Stimulated activated CD4-positive, alpha-beta T cell treated with anti-CD3 and anti-CD28 coated beads, Interleukin-1b, Interleukin-23, amount 100 ng/mL, for 48 hours (primary cell): ENCODE measurements at regions not wholly inside any gene's neighbourhood (a gene's known extent, or its start where the extent isn't known, plus 50 kb on each side); places are given as distances from the start of the nearest gene placed in this dataset.

Experiments used
- DNase-seq: peaks from one replicate; pipeline ENCODE4 v3.0.0-alpha.2; 2020

- no peak for DNase-seq
Measured at GRCh38 chr6:6897140-6897539, 210.6 kb upstream of the RREB1 start.

DNA sequence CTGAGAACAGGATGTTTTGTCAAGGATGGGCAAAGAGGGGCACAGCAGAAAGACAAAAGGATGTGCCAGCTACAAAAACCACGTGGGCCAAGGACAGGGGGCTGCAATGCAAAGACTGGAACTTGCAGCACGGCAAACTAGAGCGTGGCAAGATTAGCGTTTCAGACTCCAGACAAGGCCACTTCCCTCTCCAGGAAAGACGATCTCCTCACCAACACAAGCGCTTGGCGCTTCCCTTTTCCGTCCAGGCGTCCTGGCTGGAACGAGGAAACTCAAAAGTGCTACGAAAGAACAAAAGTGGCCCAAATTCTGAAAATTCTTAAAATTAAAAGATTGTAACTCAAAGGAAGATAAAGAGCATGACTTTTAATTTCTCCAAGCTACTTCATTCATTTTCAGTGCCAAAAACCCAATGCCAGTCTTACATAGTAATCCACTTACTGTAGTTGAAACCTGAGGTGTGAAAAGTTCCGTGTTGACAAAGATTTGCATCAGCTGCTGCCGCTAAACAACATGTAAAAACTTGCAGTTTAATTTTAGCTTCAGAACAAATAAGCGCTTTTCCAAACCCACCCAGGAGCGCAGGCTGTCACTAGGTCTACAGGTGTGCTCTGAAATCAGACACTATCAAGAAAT, 207.1 kb upstream of the RREB1 start:
- no peak for DNase-seq

DNA sequence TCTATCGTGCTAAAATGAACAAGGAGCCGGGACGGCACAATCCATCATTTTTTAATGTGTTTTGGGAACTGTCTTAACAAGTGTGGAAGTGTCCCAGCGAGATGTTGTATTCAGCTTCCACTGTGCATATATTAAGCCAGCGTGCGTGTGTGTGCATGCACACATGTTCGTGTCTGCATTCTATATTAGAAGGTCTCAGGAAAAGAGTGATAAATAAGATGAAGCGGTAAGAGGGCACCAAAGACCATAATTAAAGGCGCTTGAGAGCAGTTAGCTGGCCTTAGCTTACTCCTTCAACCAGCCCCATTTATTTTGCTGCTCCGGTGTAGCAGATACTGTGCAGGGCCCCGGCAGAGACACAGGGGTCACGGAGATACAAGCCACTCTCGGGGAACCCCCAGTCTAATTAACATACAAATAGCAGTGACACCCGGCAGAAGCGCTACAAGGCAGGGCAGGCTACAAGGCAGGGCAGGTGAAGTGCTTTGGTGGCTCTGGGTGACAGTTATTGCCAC, 206.5 kb upstream of the RREB1 start:
- DNase-seq = no peak

DNA sequence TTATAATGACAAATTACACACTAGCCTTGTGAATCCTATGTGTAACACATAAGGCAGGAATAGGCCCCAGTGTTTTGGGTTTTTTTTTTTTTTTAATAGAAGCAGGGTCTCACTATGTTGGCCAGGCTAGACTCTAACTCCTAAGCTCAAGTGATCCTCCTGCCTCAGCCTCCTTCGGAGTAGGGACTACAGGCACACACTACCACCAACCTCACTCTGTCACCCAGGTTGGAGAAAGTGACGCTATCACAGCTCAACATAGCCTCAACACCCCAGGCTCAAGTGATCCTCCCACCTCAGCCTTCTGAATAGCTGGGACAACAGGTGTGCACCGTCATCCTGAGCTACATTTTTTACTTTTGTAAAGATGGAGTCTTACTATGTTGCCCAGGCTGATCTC, 205.8 kb upstream of the RREB1 start:
- no peak for DNase-seq

- no peak for DNase-seq
Measured at GRCh38 chr6:6905961-6906518, 201.7 kb upstream of the RREB1 start.

DNA sequence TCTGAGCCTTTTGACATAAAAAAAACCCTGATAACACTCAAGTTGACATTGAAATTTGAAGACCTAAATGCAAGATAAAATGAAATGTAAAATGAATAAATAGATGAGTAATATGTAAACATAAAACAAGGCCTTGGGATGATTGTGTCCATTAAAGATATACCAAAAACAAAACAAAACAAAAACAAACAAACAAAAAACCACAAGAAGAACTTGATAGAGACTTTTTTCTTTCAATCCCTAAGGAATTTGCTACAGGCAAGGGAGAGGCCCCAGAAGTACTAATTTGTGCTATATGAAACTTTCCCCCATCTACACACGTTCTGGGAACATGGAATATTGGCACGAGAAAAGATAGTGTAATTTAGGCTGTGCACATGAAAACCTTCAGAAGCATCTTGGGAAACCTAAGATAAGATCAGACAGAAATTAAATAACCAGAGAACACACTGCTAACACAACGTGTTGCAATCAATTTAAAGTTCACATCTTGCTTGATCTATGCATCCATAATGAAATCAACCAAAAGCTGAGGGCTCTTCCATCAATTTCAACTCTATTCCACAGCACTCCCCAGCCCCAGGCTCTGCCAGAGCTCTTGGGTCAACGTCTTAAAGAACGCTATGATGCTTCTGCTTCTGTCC, 201.1 kb upstream of the RREB1 start:
- DNase-seq = no peak

- no peak for DNase-seq
Measured at GRCh38 chr6:6907286-6907685, 200.5 kb upstream of the RREB1 start.

DNA sequence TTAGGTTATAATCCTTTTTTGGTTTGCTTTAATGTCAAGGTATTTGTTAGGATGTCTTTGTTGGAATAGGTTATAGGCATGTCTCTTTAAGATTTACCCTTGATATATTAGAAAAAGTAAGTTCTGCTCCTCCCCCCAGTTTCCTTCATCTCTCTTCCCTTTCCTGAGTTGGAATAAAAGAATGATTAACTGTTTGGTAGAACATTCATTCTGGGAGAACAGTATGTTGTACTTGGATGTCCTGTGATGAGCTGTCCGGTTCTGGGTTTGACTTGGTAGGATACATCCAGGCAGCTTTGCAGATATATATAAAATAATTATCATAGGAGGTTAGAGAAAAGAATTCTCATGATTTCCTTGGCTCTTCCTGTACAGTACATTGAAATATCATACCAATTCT, 199.6 kb upstream of the RREB1 start:
- DNase-seq = no peak

- no peak for DNase-seq
Measured at GRCh38 chr6:6909111-6909510, 198.7 kb upstream of the RREB1 start.

GRCh38 chr6:6910734-6911295, 196.9 kb upstream of the RREB1 start:
- no peak for DNase-seq

GRCh38 chr6:6911391-6911790, 196.4 kb upstream of the RREB1 start:
- DNase-seq = no peak

- no peak for DNase-seq
Measured at GRCh38 chr6:6912817-6913744, 194.7 kb upstream of the RREB1 start.

- no peak for DNase-seq
Measured at GRCh38 chr6:6915219-6915618, 192.5 kb upstream of the RREB1 start.

DNA sequence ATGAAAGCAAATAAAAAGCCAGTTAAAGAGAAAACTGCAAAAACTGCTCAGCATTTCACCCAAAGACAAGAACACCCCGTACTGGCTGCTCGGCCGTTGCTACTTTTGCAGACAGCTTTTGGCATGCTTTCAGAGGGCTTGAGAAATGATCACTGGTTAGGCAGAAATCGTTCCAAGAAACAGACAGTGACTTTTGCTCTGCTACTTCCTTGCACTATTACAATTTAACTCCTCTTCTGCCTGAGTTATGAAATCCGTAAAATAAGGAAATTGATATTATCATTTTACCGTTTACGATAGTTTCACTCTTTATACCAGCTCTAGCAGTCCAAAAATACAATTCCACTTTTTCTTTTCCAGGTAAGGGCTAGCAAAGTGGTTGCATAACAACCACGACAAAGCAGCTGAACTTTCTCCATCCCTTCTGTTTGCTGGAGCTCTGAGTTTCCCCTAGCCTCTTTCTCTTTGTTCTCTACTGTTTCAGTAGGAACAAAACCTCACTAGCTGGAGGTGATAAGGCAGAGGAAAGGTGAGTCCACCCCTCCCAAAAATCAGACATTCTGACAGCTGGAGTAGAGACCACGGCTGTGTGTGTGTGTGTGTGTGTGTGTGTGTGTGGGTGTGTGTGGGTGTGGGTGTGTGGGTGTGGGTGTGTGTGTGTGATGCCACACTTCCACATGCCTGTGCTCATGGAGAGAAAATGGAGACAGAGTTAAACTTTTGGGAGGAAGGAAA, 191.8 kb upstream of the RREB1 start:
- DNase-seq = no peak

DNA sequence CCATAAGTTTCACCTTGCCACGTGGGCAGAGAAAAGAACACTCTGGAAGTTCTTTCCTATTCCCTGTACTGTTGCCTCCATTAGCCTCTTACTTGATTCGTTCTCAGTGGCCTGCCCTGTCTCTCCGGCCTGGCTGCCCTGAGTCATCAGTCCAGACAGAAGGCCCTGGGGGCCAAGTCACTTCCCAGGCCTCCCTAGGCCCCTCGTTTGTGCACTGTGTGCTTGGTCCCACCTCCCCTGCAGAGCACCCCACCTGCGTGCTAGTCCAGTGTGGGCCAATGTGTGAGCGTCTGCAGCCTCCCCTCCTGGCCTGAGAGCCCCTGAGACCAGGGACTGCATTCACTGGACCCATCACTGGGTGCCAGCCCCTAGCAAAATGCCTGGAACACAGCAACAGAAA, 191.2 kb upstream of the RREB1 start:
- no peak for DNase-seq

GRCh38 chr6:6918216-6918983, 189.4 kb upstream of the RREB1 start:
- DNase-seq = peak; percentile 88

DNA sequence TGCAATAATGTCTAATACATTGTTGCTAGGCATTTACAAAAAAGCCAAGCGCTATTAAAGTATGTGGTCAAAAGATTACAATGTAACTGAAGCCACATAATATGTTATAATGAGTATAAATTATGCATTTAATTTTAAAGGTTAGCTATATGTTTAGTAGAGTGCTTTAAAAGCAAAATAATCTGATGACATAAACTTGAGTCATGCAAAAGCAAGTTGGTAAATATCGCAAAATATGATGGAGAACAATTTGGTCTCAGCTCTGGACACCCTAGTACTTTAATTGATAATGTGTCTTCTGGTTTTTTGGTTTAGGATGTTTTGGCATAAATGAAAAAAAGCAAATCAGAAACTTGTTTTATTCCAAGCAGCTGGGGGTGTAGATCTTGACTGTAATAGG, 188.6 kb upstream of the RREB1 start:
- no peak for DNase-seq

DNA sequence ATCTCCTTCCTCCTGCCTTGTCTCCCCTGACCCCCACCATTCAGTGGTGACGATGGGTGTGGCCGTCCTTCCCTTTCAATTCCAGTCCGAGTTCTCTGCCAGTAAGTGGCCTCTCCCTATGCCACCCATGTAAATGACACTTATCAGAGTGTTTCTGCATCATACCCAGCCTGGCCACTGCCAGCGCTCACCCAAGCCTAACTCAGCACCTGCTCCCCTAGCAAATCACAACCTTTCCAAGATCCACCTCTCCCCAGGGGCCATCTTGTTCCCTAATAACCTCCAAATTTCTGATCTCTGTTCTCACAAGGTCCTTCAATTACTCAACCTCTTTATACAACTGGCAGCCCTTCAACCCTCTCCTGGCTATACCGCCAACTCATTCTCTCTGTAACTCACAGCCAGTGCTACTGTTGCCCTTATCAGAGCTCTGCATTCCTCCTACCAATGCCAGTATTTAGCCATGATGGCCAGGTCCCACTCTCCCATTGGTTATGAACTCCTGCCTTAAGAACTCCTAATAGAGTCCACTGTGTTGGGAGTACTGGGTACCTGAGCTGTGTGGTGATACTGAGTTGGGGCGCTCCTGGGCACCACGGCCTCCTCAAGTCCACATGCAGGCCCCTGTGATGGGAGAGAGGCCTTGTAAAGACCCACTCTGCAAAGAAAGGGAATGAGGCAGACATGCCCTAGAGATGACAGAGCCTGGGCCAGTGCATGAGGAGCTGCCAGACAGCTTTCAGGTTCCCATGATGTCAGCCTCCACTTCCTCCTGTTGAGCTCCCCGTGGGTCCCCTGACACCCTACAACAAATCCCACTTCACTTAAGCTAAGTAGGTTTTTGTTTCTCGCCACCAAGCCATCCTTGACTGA, 187.4 kb upstream of the RREB1 start:
- no peak for DNase-seq

GRCh38 chr6:6920987-6921313, 186.8 kb upstream of the RREB1 start:
- no peak for DNase-seq

- no peak for DNase-seq
Measured at GRCh38 chr6:6922166-6922565, 185.6 kb upstream of the RREB1 start.

- no peak for DNase-seq
Measured at GRCh38 chr6:6923605-6924004, 184.2 kb upstream of the RREB1 start.
